OCI-LY3 (cell line): ENCODE measurements at regions not wholly inside any gene's neighbourhood (a gene's known extent, or its start where the extent isn't known, plus 50 kb on each side); places are given as distances from the start of the nearest gene placed in this dataset.

Experiments
- CTCF ChIP-seq: fragments of 200-600, 300-600 bp; sonication (generic); IDR thresholded peaks from 2 replicates; pipeline ENCODE4 v1.5.1; 2014; ENCODE audit warnings: antibody characterized with exemption, low read length, low read depth
- EZH2phosphoT487 ChIP-seq: fragments of 200-600 bp; shearing (Covaris generic); IDR thresholded peaks from 2 replicates; pipeline ENCODE4 v1.6.1; 2018; ENCODE audit warnings: antibody characterized with exemption, mixed run types, low read depth

DNA sequence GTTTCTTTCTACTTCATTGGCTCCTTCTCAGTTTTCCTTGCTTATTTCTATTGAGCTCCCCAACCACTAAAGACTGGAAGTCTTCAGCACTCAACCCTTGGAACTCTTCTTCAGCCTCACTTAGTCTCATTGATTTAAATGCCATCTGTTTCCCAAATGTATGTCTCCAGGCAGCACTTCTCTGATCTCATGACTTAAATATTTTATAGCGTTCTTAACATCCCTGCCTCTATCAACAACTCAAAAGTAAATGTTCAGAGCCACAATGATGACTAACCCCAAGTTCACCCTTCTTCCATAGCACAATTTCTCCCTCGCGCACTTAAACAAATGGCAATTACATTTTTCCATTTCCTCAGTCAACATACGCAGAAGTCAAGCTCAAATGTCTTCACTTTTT, 1393.3 kb downstream of the ARAP2 start:
- no peak for TF ChIP-seq CTCF
- no peak for TF ChIP-seq EZH2phosphoT487
